Endothelial cell of umbilical vein (primary cell): ENCODE measurements at regions not wholly inside any gene's neighbourhood (a gene's known extent, or its start where the extent isn't known, plus 50 kb on each side); places are given as distances from the start of the nearest gene placed in this dataset.

Source experiments
- BruUV-seq: library from RNA; stranded (reverse); fragments of 400-500 nt; replicated peaks from 2 replicates; lab custom pipeline; 2021; lab: Mats Ljungman, UMichigan
- CTCF ChIA-PET: fragments of 300-600, 350-600 bp; sonication (Branson Sonifier 250); formaldehyde crosslinking; loops from one replicate; lab custom pipeline; 2021; ENCODE audit warnings: antibody characterized with exemption, inconsistent platforms; lab: Charles Lee
- POLR2A ChIA-PET: fragments of 300-600, 350-600 bp; sonication (Branson Sonifier 250); formaldehyde crosslinking; loops from one replicate; lab custom pipeline; 2021; ENCODE audit warnings: antibody characterized with exemption, inconsistent platforms; lab: Charles Lee
- DNase-seq: peaks from one replicate; pipeline ENCODE4 v3.0.0-alpha.2; 2011; ENCODE audit warnings: low read depth, low spot score
- FAIRE-seq: peaks from 2 replicates; lab custom pipeline; 2011; peaks lifted over from hg19 to GRCh38; lab: Jason Lieb, UNC
- H2AFZ ChIP-seq: 2 replicates; pipeline ENCODE4 v1.6.0; 2012; ENCODE audit warnings: low read depth, low read length, control low read depth, inconsistent platforms
- H3K27ac ChIP-seq: 2 replicates; pipeline ENCODE4 v1.5.1; 2011; ENCODE audit warnings: low read depth, mild to moderate bottlenecking, control low read depth, low read length, moderate library complexity; ENCODE audit not compliant: insufficient read depth
- H3K27me3 ChIP-seq, 2 experiments: 2 replicates each; pipeline versions ENCODE4 v1.6.0 to v1.6.1; 2011; ENCODE audit warnings: low read length in 2 of 2, mixed read lengths in 1 of 2; ENCODE audit not compliant: control insufficient read depth in 2 of 2, insufficient read depth in 2 of 2
- H3K36me3 ChIP-seq, 2 experiments: 2 replicates in 1 of 2; 3 replicates in 1 of 2; pipeline ENCODE4 v1.5.1; 2011; ENCODE audit warnings: low read length in 2 of 2, mild to moderate bottlenecking in 1 of 2, moderate library complexity in 1 of 2; ENCODE audit not compliant: control insufficient read depth in 2 of 2, insufficient read depth in 2 of 2; ENCODE audit errors: extremely low read depth in 1 of 2
- H3K4me1 ChIP-seq: 3 replicates; pipeline ENCODE4 v1.5.1; 2011; ENCODE audit warnings: mild to moderate bottlenecking, low read length; ENCODE audit not compliant: control insufficient read depth, insufficient read depth; ENCODE audit errors: extremely low read depth
- H3K4me2 ChIP-seq: 2 replicates; pipeline ENCODE4 v1.6.1; 2011; ENCODE audit warnings: low read length, control low read depth, mixed read lengths; ENCODE audit not compliant: insufficient read depth
- H3K4me3 ChIP-seq, 3 experiments: fragments of 200-600 bp in 1 of 3; sonication (generic), shearing (Covaris generic) in 1 of 3; replicated peaks in 1 of 3; 2 replicates each; pipeline ENCODE4 v1.5.1; 2011 to 2016; ENCODE audit warnings: control low read depth in 3 of 3, low read length in 3 of 3, mild to moderate bottlenecking in 2 of 3, inconsistent platforms in 1 of 3, low read depth in 1 of 3, moderate library complexity in 1 of 3; ENCODE audit not compliant: insufficient read depth in 1 of 3
- H3K79me2 ChIP-seq: 2 replicates; pipeline ENCODE4 v1.6.0; 2012; ENCODE audit warnings: low read length, inconsistent platforms; ENCODE audit not compliant: control insufficient read depth, insufficient read depth
- H3K9ac ChIP-seq: replicated peaks from 2 replicates; pipeline ENCODE3; 2011; ENCODE audit warnings: low read length, control low read depth; ENCODE audit not compliant: insufficient read depth; ENCODE audit errors: extremely low read depth
- H3K9me1 ChIP-seq: replicated peaks from 3 replicates; pipeline ENCODE4 v1.6.0; 2011; ENCODE audit warnings: mild to moderate bottlenecking, low read length; ENCODE audit not compliant: control insufficient read depth, insufficient read depth; ENCODE audit errors: extremely low read depth
- H3K9me3 ChIP-seq: replicated peaks from 2 replicates; pipeline ENCODE4 v1.5.1; 2012; ENCODE audit warnings: low read length, inconsistent platforms; ENCODE audit not compliant: control insufficient read depth, insufficient read depth
- H4K20me1 ChIP-seq: replicated peaks from 2 replicates; pipeline ENCODE3; 2011; ENCODE audit warnings: mild to moderate bottlenecking, low read length; ENCODE audit not compliant: control insufficient read depth, insufficient read depth; ENCODE audit errors: extremely low read depth
- EZH2 ChIP-seq: IDR thresholded peaks from 2 replicates; pipeline ENCODE4 v1.6.1; 2012; ENCODE audit warnings: borderline replicate concordance, low read depth, mild to moderate bottlenecking, moderate library complexity, low read length, inconsistent platforms; ENCODE audit not compliant: severe bottlenecking
- FOS ChIP-seq: IDR thresholded peaks from 2 replicates; pipeline ENCODE4 v1.6.1; 2011; ENCODE audit warnings: mild to moderate bottlenecking, low read length, moderate library complexity, borderline replicate concordance; ENCODE audit not compliant: insufficient read depth
- GATA2 ChIP-seq: IDR thresholded peaks from 2 replicates; pipeline ENCODE4 v1.7.0; 2011; ENCODE audit warnings: low read depth, mild to moderate bottlenecking, moderate library complexity, mixed read lengths, low read length; ENCODE audit not compliant: insufficient read length, insufficient read depth
- JUN ChIP-seq: IDR thresholded peaks from 2 replicates; pipeline ENCODE4 v1.6.1; 2011; ENCODE audit warnings: borderline replicate concordance, low read depth; ENCODE audit not compliant: insufficient read length, insufficient read depth
- MAX ChIP-seq: IDR thresholded peaks from 2 replicates; pipeline ENCODE4 v1.6.1; 2011; ENCODE audit not compliant: insufficient read depth, insufficient read length
- MYC ChIP-seq: IDR thresholded peaks from one replicate; pipeline ENCODE4 v1.6.1; 2011; ENCODE audit warnings: mild to moderate bottlenecking, low read depth, low read length
- POLR2A ChIP-seq: IDR thresholded peaks from 2 replicates; pipeline ENCODE4 v1.6.1; 2012; ENCODE audit warnings: low read depth, mild to moderate bottlenecking, control low read depth, low read length
- POLR2AphosphoS5 ChIP-seq: IDR thresholded peaks from 2 replicates; pipeline ENCODE4 v1.6.1; 2012; ENCODE audit warnings: low read depth, mild to moderate bottlenecking, control low read depth, low read length, moderate library complexity; ENCODE audit not compliant: insufficient read depth
- dilution Hi-C: fragments of 300-500 bp; cut with MboI; formaldehyde crosslinking; loops from one replicate; pipeline ENCODE4 v1.15.0; 2019; ENCODE audit warnings: low sequenced_read_pairs; ENCODE audit not compliant: extremely low pct_ligation_motif_present
- intact Hi-C: fragments of 100-400 bp; cut with micrococcal nuclease; formaldehyde crosslinking; loops from one replicate; pipeline ENCODE4 v1.10.0; 2022
- TF ChIP-seq, protein P1 (sequence below), 2 donors: IDR thresholded peaks; 1 replicate in 1 of 2; 2 replicates in 1 of 2; pipeline ENCODE4 v1.5.1; 2011; ENCODE audit warnings: low read length in 2 of 2, mild to moderate bottlenecking in 2 of 2, moderate library complexity in 2 of 2, control low read depth in 1 of 2, inconsistent platforms in 1 of 2, low read depth in 1 of 2; ENCODE audit not compliant: insufficient read depth in 1 of 2; ENCODE audit errors: extremely low read depth in 1 of 2

- Histone ChIP-seq H3K9ac (no peak overlapping the region), H3K27me3 (peaks cover 1 to 2% of the 10 kb centered on the region in 2 experiments), H4K20me1 (no peaks in the 10 kb centered on the region), H3K36me3 (no peaks in the 10 kb centered on the region), H3K9me1 (no peaks in the 10 kb centered on the region), H3K4me3 (no peak overlapping the region), H2AFZ (no peak overlapping the region), H3K79me2 (no peaks in the 10 kb centered on the region), H3K27ac (no peak overlapping the region), H3K4me1 (no peaks in the 10 kb centered on the region), H3K9me3 (no peaks in the 10 kb centered on the region), H3K4me2 (no peak overlapping the region)
- DNase-seq (no peak), FAIRE-seq (no peak)
- intact Hi-C loops (no loop called here), dilution Hi-C loops (no loop called here)
- ChIA-PET CTCF (interaction anchor here (1.5 to 1.8 kb wide), 2 partner anchors 10 to 17 kb away, joined by 3 to 5 read pairs; no protein-coding TSS in a partner anchor), POLR2A (no interaction called here)
- no TSS peak for BruUV-seq
- TF ChIP-seq GATA2: no peak
- TF ChIP-seq FOS: no peak
- no peak for TF ChIP-seq MYC
- TF ChIP-seq POLR2A: no peak
- TF ChIP-seq MAX: no peak
- no peak for TF ChIP-seq POLR2AphosphoS5
- TF ChIP-seq, protein P1, sequence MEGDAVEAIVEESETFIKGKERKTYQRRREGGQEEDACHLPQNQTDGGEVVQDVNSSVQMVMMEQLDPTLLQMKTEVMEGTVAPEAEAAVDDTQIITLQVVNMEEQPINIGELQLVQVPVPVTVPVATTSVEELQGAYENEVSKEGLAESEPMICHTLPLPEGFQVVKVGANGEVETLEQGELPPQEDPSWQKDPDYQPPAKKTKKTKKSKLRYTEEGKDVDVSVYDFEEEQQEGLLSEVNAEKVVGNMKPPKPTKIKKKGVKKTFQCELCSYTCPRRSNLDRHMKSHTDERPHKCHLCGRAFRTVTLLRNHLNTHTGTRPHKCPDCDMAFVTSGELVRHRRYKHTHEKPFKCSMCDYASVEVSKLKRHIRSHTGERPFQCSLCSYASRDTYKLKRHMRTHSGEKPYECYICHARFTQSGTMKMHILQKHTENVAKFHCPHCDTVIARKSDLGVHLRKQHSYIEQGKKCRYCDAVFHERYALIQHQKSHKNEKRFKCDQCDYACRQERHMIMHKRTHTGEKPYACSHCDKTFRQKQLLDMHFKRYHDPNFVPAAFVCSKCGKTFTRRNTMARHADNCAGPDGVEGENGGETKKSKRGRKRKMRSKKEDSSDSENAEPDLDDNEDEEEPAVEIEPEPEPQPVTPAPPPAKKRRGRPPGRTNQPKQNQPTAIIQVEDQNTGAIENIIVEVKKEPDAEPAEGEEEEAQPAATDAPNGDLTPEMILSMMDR (IDR thresholded peaks at IDR 0.05; ENCODE audit: extremely low read depth in 1 of 2, insufficient read depth in 1 of 2, low read depth in 1 of 2, low read length in 2 of 2): no peak
- TF ChIP-seq EZH2: no peak
- TF ChIP-seq JUN: no peak
These were observed 72.7 kb downstream of the ZNF621 start for GRCh38 chr3:40597441-40597840.
